ENCODE measurements at regions not wholly inside any gene's neighbourhood (a gene's known extent, or its start where the extent isn't known, plus 50 kb on each side); places are given as distances from the start of the nearest gene placed in this dataset.

DNA sequence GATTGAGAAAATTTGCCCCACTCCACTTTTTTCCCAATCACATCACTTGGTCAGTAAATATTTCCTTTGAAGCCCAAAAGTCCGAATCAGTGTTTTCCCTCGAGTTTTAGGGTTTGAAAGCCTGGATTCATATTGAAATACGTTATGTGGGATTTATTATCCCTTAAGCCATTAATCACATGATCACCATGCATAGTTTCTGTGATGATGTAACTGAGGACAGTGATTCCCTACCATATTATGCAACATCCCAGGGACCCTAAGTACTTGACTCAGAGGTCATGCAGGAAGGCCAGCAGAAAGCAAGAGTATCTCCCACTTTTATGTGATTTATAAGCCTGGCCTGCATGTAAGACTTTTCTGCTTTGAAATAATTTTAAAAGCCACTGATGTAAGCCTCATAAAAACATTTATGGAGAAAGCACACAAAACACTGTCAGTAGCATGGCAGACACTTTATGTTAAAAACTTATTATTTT is 630.6 kb upstream of the ZWINT start:
- no peak overlapping the region for H3K4me3 ChIP-seq (ENCODE audit: low read length in 3 of 3)
- H3K9me3 ChIP-seq (ENCODE audit: control insufficient read depth in 2 of 3, insufficient read depth in 1 of 3, low read length in 3 of 3), result peaks cover 0 to 2% (median 0%) of the 10 kb centered on the region in 3 donors
- H3K36me3 ChIP-seq (ENCODE audit: control insufficient read depth in 2 of 3, insufficient read depth in 3 of 3, low read length in 3 of 3), result no peaks in the 10 kb centered on the region
- no peaks in the 10 kb centered on the region for H3K27me3 ChIP-seq (ENCODE audit: control insufficient read depth, insufficient read depth, low read length)
- FAIRE-seq, result no peak
- no peak overlapping the region for H3K9ac ChIP-seq (ENCODE audit: low read length in 3 of 3)
- no peaks in the 10 kb centered on the region for H3K4me1 ChIP-seq (ENCODE audit: control insufficient read depth in 2 of 3, insufficient read depth in 2 of 3, low read depth in 1 of 3, low read length in 3 of 3)
- TF ChIP-seq CTCF (IDR thresholded peaks at IDR 0.05; ENCODE audit: borderline replicate concordance, extremely low read depth, insufficient read depth), result no peak
- no peak overlapping the region for H3K27ac ChIP-seq (ENCODE audit: low read depth in 2 of 2, low read length in 2 of 2)
- DNase-seq, result no peak
- intact Hi-C loops (cut with DNase I), result no loop called here

DNA sequence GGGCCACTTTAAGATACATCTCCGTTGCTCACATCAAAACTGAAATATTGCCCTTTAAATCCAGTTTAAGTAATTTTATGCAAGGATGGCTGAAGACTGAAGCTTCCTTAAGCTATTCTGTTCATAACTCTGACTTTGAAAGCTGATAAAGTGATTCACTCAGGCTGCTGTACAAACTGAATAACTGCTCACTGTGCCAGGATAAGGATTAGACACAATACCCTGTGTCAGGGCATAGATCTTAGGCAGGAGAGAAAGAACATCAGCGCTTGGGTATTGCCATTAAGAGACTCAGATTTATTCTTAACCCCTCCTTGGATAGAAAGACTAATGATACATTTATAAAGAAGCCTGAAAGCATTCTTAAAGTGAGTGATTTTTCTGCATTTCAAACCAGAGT is 614.5 kb upstream of the ZWINT start:
- H3K4me1 ChIP-seq (ENCODE audit: control insufficient read depth in 2 of 3, insufficient read depth in 2 of 3, low read depth in 1 of 3, low read length in 3 of 3), result no peaks in the 10 kb centered on the region
- no peak overlapping the region for H3K4me3 ChIP-seq (ENCODE audit: low read length in 3 of 3)
- intact Hi-C loops (cut with DNase I), result no loop called here
- H3K27me3 ChIP-seq (ENCODE audit: control insufficient read depth, insufficient read depth, low read length), result no peaks in the 10 kb centered on the region
- no peak overlapping the region for H3K9ac ChIP-seq (ENCODE audit: low read length in 3 of 3)
- no peaks in the 10 kb centered on the region for H3K36me3 ChIP-seq (ENCODE audit: control insufficient read depth in 2 of 3, insufficient read depth in 3 of 3, low read length in 3 of 3)
- no peak for TF ChIP-seq CTCF (IDR thresholded peaks at IDR 0.05; ENCODE audit: borderline replicate concordance, extremely low read depth, insufficient read depth)
- FAIRE-seq (no peak), DNase-seq (no peak)
- H3K9me3 ChIP-seq (ENCODE audit: control insufficient read depth in 2 of 3, insufficient read depth in 1 of 3, low read length in 3 of 3), result peaks cover 0 to 3% (median 0%) of the 10 kb centered on the region in 3 donors
- H3K27ac ChIP-seq (ENCODE audit: low read depth in 2 of 2, low read length in 2 of 2), result no peak overlapping the region

DNA sequence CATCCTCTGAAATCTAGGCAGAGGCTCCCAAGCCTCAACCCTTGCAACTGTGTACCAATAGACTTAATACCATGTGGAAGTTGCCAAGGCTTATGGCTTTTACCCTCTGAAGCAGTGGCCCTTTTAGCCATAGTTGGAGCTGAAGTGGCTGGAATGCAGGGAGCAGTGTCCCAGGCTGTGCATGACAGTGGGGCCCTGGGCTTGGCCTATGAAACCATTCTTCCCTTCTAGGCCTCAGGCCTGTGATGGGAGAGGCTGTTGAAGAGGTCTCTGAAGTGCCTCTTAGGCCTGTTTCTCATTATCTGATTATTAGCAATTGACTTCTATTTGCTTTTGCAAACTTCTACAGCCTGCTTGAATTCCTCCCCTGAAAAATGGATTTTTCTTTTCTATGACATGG is 612.7 kb upstream of the ZWINT start:
- H3K4me3 ChIP-seq (ENCODE audit: low read length in 3 of 3), result no peak overlapping the region
- DNase-seq (no peak), FAIRE-seq (no peak)
- intact Hi-C loops (cut with DNase I), result no loop called here
- H3K27me3 ChIP-seq (ENCODE audit: control insufficient read depth, insufficient read depth, low read length), result no peaks in the 10 kb centered on the region
- no peak for TF ChIP-seq CTCF (IDR thresholded peaks at IDR 0.05; ENCODE audit: borderline replicate concordance, extremely low read depth, insufficient read depth)
- H3K9me3 ChIP-seq (ENCODE audit: control insufficient read depth in 2 of 3, insufficient read depth in 1 of 3, low read length in 3 of 3), result no peaks in the 10 kb centered on the region
- no peaks in the 10 kb centered on the region for H3K4me1 ChIP-seq (ENCODE audit: control insufficient read depth in 2 of 3, insufficient read depth in 2 of 3, low read depth in 1 of 3, low read length in 3 of 3)
- no peaks in the 10 kb centered on the region for H3K36me3 ChIP-seq (ENCODE audit: control insufficient read depth in 2 of 3, insufficient read depth in 3 of 3, low read length in 3 of 3)
- H3K27ac ChIP-seq (ENCODE audit: low read depth in 2 of 2, low read length in 2 of 2), result no peak overlapping the region
- no peak overlapping the region for H3K9ac ChIP-seq (ENCODE audit: low read length in 3 of 3)

DNA sequence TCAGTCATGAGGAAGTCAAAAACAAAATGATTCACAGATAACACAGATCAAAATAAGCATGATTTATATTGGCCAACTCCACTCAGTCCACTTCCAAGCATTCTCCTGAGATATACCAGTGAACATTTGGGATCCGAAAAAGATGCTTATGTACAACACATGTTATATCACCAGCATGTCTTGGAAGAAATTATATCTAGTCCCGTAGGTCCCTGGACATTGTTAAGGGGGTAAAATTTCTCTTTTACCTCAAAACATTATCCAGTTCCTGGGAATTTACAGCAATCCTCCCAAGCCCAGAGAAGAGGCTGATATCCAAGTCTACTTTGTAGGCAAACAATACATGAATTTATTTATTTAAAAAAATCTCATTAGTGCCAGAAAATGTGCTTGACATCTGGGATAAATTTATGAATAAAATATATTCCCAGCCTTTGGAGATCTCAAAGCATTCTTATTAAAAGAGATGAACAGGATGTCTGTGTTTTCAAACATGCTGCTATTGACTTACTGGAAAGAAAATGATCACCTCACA is 582.2 kb upstream of the ZWINT start:
- Histone ChIP-seq H3K36me3 (ENCODE audit: control insufficient read depth in 2 of 3, insufficient read depth in 3 of 3, low read length in 3 of 3) (no peaks in the 10 kb centered on the region), H3K9ac (ENCODE audit: low read length in 3 of 3) (no peak overlapping the region), H3K4me3 (ENCODE audit: low read length in 3 of 3) (no peak overlapping the region), H3K27ac (ENCODE audit: low read depth in 2 of 2, low read length in 2 of 2) (no peak overlapping the region), H3K27me3 (ENCODE audit: control insufficient read depth, insufficient read depth, low read length) (no peaks in the 10 kb centered on the region), H3K9me3 (ENCODE audit: control insufficient read depth in 2 of 3, insufficient read depth in 1 of 3, low read length in 3 of 3) (peaks cover 0 to 10% (median 0%) of the 10 kb centered on the region in 3 donors), H3K4me1 (ENCODE audit: control insufficient read depth in 2 of 3, insufficient read depth in 2 of 3, low read depth in 1 of 3, low read length in 3 of 3) (no peaks in the 10 kb centered on the region)
- TF ChIP-seq CTCF (IDR thresholded peaks at IDR 0.05; ENCODE audit: borderline replicate concordance, extremely low read depth, insufficient read depth), result no peak
- FAIRE-seq (no peak), DNase-seq (no peak)
- intact Hi-C loops (cut with DNase I), result no loop called here

Measured in kidney (tissue), 13 donors.